Gastroesophageal sphincter (tissue), 4 donors: ENCODE measurements at regions not wholly inside any gene's neighbourhood (a gene's known extent, or its start where the extent isn't known, plus 50 kb on each side); places are given as distances from the start of the nearest gene placed in this dataset.

Source experiments
- ATAC-seq: fragments of 150-250 bp; one replicate; pipeline ENCODE4 v1.9.1; 2016; ENCODE audit warnings: mild to moderate bottlenecking, moderate library complexity
- H3K27ac ChIP-seq, 4 donors: fragments of 200-600 bp; sonication (generic) in 3 of 4; 1 replicate in 3 of 4; 2 replicates in 1 of 4; pipeline ENCODE4 v1.5.1; 2016 to 2019
- H3K27me3 ChIP-seq: fragments of 200-600 bp; sonication (generic); one replicate; pipeline ENCODE4 v1.5.1; 2019
- H3K36me3 ChIP-seq, 2 donors: fragments of 200-600 bp; sonication (generic); one replicate each; pipeline ENCODE4 v1.5.1; 2019; ENCODE audit warnings: control low read depth in 1 of 2
- H3K4me1 ChIP-seq, 3 donors: fragments of 200-600 bp; sonication (generic); 1 replicate in 2 of 3; 2 replicates in 1 of 3; pipeline ENCODE4 v1.5.1; 2016 to 2019; ENCODE audit warnings: control low read depth in 2 of 3
- H3K4me3 ChIP-seq, 2 donors: fragments of 200-600 bp; sonication (generic); one replicate each; pipeline ENCODE4 v1.5.1; 2019; ENCODE audit warnings: mild to moderate bottlenecking in 1 of 2, moderate library complexity in 1 of 2
- H3K9me3 ChIP-seq, 3 donors: fragments of 200-600 bp; sonication (generic); one replicate each; pipeline ENCODE4 v1.5.1; 2017 to 2019; ENCODE audit warnings: control low read depth in 2 of 3
- EP300 ChIP-seq: sonication (generic); formaldehyde crosslinking; IDR thresholded peaks from one replicate; pipeline ENCODE4 v1.6.1; 2017; ENCODE audit warnings: antibody characterized with exemption, mild to moderate bottlenecking
- POLR2A ChIP-seq, 2 donors: fragments of 450-650 bp; IDR thresholded peaks; one replicate each; pipeline ENCODE4 v1.6.1; 2017; ENCODE audit warnings: antibody characterized with exemption in 2 of 2, mild to moderate bottlenecking in 2 of 2, moderate library complexity in 1 of 2
- POLR2AphosphoS5 ChIP-seq: sonication (generic); formaldehyde crosslinking; IDR thresholded peaks from one replicate; pipeline ENCODE4 v1.6.1; 2017; ENCODE audit warnings: antibody characterized with exemption
- WGBS, 2 donors: methylation state at CpG; one replicate each; pipeline ENCODE4 v1.1.5; 2018; ENCODE audit warnings: low coverage in 1 of 2; 5-methylcytosine and 5-hydroxymethylcytosine counted together
- TF ChIP-seq, protein P1 (sequence below), 4 experiments: fragments of 200-600 bp in 2 of 4; fragments of 450-650 bp in 2 of 4; sonication (generic) in 1 of 4; IDR thresholded peaks; one replicate each; pipeline ENCODE4 v1.5.1; 2017 to 2019; ENCODE audit warnings: antibody characterized with exemption in 4 of 4, mild to moderate bottlenecking in 2 of 4, moderate library complexity in 2 of 4

DNA sequence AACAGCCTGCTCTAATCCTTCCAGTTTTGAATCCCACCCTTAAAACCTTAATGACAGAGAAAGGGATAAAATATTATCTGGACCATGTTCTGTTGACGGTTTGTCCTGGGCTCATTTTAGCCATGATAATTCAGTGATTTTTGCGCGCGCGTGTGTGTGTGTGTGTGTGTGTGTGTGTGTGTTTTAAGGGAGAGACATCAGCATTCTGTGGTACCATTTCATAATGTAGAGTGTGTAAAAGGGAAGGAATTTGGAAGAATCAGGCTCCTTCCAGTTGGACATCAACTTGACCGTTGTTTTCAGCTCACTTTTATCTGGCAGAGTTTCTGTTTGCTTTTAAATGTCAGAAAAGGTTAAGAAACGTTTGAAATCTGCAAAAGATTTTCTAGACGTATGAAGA lies 535.5 kb downstream of the TNS1 start:
- Histone ChIP-seq H3K9me3 (no peaks in the 10 kb centered on the region), H3K36me3 (no peaks in the 10 kb centered on the region), H3K4me3 (no peak overlapping the region), H3K4me1 (peaks cover 0 to 24% (median 3%) of the 10 kb centered on the region in 3 donors), H3K27me3 (no peaks in the 10 kb centered on the region), H3K27ac (peak overlapping the region in 2 of 4 donors; percentile 16 to 60)
- ATAC-seq: peak; percentile 71
- 49 to 64% methylated on average over 8 of the region's 8 CpGs for WGBS, 2 donors
- TF ChIP-seq EP300 (no peak), POLR2AphosphoS5 (peak; percentile 15)

- Histone ChIP-seq H3K4me3 (no peak overlapping the region), H3K4me1 (peaks cover 0 to 28% (median 3%) of the 10 kb centered on the region in 3 donors), H3K27ac (peak overlapping the region in 2 of 4 donors; percentile 16 to 60), H3K9me3 (no peaks in the 10 kb centered on the region), H3K36me3 (no peaks in the 10 kb centered on the region), H3K27me3 (no peaks in the 10 kb centered on the region)
- ATAC-seq: no peak
- TF ChIP-seq, protein P1, sequence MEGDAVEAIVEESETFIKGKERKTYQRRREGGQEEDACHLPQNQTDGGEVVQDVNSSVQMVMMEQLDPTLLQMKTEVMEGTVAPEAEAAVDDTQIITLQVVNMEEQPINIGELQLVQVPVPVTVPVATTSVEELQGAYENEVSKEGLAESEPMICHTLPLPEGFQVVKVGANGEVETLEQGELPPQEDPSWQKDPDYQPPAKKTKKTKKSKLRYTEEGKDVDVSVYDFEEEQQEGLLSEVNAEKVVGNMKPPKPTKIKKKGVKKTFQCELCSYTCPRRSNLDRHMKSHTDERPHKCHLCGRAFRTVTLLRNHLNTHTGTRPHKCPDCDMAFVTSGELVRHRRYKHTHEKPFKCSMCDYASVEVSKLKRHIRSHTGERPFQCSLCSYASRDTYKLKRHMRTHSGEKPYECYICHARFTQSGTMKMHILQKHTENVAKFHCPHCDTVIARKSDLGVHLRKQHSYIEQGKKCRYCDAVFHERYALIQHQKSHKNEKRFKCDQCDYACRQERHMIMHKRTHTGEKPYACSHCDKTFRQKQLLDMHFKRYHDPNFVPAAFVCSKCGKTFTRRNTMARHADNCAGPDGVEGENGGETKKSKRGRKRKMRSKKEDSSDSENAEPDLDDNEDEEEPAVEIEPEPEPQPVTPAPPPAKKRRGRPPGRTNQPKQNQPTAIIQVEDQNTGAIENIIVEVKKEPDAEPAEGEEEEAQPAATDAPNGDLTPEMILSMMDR (IDR thresholded peaks at IDR 0.05): no peak
- TF ChIP-seq POLR2A (IDR thresholded peaks at IDR 0.05): no peak
- no peak for TF ChIP-seq EP300
- TF ChIP-seq POLR2AphosphoS5: no peak
- WGBS, 2 donors: 68 to 69% methylated on average over 4 to 5 of the region's 5 CpGs
Observed at GRCh38 chr2:217466805-217467204, 536.0 kb downstream of the TNS1 start.

DNA sequence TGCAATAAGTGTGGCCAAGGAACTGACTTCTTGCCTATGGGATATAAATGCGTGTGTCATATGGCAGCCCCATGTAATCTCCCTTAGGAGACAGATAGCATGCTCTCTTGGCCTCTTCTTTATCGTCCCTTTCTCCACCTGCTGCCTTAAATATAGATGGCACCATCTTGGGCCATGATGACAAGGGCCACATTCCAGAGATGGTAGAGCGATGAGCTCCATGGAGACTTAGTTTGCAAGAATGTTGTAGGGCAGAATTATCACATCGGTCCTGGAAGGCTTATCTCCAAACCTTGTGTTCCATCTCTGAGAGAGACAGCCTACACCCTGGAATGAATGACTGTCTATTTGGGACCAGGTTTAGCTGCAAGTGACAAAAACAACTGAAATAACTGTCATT lies 536.7 kb downstream of the TNS1 start:
- peak overlapping the region in 1 of 4 donors; percentile 60 for H3K27ac ChIP-seq
- no peak overlapping the region for H3K4me3 ChIP-seq
- no peaks in the 10 kb centered on the region for H3K9me3 ChIP-seq
- no peaks in the 10 kb centered on the region for H3K36me3 ChIP-seq
- 96 to 100% methylated on average over 1 to 4 of the region's 4 CpGs for WGBS, 2 donors
- TF ChIP-seq EP300 (no peak), POLR2A (IDR thresholded peaks at IDR 0.05) (no peak), POLR2AphosphoS5 (no peak)
- TF ChIP-seq, protein P1 (IDR thresholded peaks at IDR 0.05): no peak
- peaks cover 0 to 28% (median 3%) of the 10 kb centered on the region in 3 donors for H3K4me1 ChIP-seq
- no peak for ATAC-seq
- H3K27me3 ChIP-seq: no peaks in the 10 kb centered on the region

- H3K27me3 ChIP-seq: no peaks in the 10 kb centered on the region
- WGBS, 2 donors: 75 to 76% methylated on average over 2 of the region's 2 CpGs
- peak; percentile 35 for ATAC-seq
- H3K9me3 ChIP-seq: no peaks in the 10 kb centered on the region
- H3K36me3 ChIP-seq: no peaks in the 10 kb centered on the region
- no peak overlapping the region for H3K27ac ChIP-seq
- TF ChIP-seq EP300: no peak
- no peak for TF ChIP-seq POLR2A (IDR thresholded peaks at IDR 0.05)
- no peak for TF ChIP-seq POLR2AphosphoS5
- TF ChIP-seq, protein P1 (IDR thresholded peaks at IDR 0.05): no peak
- H3K4me3 ChIP-seq: no peak overlapping the region
- H3K4me1 ChIP-seq: peaks cover 0 to 28% (median 3%) of the 10 kb centered on the region in 3 donors
Observed at GRCh38 chr2:217465100-217465499, 537.7 kb downstream of the TNS1 start.

- H3K36me3 ChIP-seq: no peaks in the 10 kb centered on the region
- peaks cover 0 to 28% (median 3%) of the 10 kb centered on the region in 3 donors for H3K4me1 ChIP-seq
- 80 to 95% methylated on average over 1 to 2 of the region's 2 CpGs for WGBS, 2 donors
- no peaks in the 10 kb centered on the region for H3K9me3 ChIP-seq
- no peak overlapping the region for H3K4me3 ChIP-seq
- TF ChIP-seq EP300: no peak
- no peak for TF ChIP-seq POLR2AphosphoS5
- no peak for TF ChIP-seq POLR2A (IDR thresholded peaks at IDR 0.05)
- TF ChIP-seq, protein P1 (IDR thresholded peaks at IDR 0.05): no peak
- H3K27me3 ChIP-seq: no peaks in the 10 kb centered on the region
- no peak for ATAC-seq
- H3K27ac ChIP-seq: no peak overlapping the region
Observed at GRCh38 chr2:217463402-217464075, 539.3 kb downstream of the TNS1 start.
